DMS114 treated with DMSO at 0.1 percent for 48 hours (cell line): ENCODE measurements at regions not wholly inside any gene's neighbourhood (a gene's known extent, or its start where the extent isn't known, plus 50 kb on each side); places are given as distances from the start of the nearest gene placed in this dataset.
"Not testable (repeated sequence)": the region's sequence is repeated elsewhere in the genome, so short reads cannot be mapped to it uniquely, and the experiment has no call there.

Source experiments
- DNase-seq: peaks from one replicate; lab custom pipeline; 2025; ENCODE audit not compliant: unreplicated experiment; lab: John Stamatoyannopoulos, UW

DNA sequence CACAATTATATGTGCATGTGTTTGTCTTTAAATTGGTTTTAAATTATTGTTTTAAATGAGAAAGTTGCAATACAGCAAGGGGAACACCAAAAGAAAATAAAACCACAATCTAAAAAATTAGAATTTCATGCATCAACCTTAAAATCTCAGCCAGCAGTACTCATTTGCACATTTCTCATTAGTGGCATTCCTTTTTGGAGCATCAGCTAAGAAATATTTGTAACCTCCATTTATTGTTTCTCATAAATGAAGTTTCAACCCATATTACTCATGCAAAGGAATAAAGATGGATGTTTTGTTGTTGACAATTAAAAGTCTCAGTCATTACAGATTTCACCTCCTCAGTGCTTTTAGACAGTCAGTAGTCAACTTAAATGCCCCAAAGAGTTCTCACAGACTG is 160.1 kb downstream of the TBX15 start:
- no peak for DNase-seq

DNA sequence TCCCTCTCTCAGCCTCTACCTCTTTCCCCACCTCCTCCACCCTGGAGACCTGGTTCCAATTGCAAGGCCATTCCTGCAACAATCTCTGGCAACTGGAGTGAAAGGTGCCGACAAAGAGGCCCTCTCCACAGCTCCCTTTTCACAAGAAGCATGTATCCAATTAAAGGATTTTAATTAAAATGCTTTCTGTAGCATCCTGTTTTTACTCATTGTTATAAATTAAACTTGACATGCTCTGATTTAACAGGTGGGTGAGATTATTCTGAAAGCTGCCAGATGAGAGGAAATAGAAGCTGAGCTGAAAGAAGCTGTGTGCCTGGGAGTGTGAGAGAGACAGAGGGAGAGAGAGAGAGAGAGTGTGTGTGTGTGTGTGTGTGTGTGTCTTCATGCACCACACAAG is 160.5 kb downstream of the TBX15 start:
- no peak for DNase-seq

DNA sequence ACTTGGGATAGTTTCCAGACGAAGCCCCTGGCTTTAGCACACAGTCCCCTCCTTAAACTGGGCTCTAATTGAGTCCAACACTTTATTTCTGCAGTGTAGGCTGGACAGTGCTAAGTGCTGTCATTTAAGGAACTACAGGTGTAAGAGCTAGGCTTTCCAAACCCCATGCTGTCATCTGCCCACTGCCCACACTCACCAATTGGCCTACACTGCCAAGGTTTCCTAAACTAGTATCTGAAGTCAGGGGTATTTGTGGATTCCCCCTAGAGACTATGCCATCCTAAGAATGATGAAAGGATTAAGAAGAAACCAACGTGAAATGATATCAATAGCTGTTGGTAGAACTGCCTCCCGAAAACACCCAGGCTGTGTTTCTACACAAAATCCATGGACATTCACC is 160.9 kb downstream of the TBX15 start:
- no peak for DNase-seq

DNA sequence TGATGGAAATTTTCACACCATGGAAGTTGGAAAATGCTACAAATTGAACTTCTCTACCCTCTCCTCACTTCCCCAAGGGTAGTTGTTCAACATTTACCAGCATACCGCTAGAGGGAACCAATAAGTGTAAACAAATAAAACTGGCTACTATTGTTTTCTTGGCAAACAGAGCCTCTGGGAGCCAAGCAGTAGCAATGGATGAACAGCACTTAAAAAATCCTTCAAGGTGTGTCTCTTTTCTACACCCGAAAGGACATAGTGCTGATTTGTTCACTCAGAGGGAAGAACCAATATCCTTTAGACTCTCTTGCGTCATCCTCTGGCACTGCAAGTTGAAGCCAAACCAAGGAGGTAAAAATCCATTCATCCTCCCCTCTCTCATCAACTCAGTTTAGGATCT is 161.5 kb downstream of the TBX15 start:
- DNase-seq, result no peak

DNA sequence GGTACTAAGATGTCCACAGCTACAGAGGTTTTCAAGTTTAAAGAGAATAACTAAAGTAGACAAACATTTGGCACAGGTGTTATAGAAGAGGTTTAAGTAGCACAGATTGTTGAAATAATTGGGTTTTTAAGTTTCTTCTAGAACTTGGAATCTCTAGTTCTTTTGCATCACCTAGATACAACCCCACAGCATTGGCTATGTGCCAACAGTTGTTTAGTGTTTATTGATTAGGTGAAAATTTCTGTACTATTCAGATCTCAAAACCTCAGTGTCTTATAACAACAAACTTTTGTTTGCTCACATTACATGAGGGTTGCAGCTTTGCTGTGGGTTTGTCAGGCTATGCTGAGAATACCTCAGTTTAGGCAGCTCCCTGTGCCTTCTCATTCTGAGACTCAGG is 162.5 kb downstream of the TBX15 start:
- no peak for DNase-seq

DNA sequence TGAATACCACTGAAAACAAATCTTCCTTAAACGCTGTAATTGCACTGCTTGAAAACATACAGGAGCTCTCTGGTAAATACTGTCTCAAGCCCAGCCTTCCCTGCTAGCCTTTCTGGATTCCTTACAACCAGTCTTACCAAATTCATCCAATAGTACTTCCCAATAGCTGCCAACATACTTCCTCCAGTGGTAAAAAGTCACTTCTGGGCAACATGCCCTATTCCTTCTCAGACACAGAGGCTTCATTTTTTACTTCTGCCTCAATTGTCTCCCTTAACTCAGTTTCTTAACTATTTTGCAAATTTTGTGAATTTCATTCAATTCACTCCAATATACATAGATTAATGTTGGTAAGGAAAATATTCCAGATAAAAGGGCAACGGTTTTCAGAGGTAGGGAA is 166.3 kb downstream of the TBX15 start:
- no peak for DNase-seq

DNA sequence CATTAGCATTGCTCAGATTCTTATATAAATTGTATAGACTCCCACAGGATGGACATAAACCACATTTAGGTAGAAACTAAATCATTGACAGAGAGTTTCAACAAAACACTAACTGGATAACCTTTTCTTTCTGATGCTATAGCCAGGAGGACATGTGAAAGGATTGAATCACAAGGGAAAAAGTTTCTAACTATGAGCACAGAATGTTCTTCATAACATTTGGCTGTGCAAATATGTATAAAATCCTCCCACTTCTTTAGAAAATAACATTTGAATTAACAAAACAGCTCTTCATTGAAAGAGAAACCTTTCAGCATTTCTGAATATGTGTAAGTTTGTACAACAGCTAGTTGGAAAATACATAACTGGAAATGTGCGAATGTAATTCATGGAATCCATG is 167.3 kb downstream of the TBX15 start:
- no peak for DNase-seq

DNA sequence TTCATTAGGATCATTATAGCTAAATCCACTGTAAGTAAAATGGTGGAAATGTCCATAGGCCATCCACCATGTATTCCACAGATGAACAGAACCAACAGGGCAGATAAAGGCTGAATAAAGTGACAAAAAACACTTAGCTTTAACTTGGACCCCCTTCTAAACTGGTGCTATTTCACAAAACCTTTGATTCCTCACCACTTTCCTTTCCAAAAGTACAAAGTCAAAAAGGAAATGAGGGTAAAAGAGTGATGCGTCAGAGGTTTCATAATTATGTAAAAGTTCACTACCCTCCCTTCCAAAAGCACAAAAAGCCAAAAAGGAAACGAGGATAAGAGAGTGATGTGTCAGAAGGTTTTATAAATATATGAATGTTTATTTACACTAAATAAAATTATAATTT is 172.2 kb downstream of the TBX15 start:
- no peak for DNase-seq

DNA sequence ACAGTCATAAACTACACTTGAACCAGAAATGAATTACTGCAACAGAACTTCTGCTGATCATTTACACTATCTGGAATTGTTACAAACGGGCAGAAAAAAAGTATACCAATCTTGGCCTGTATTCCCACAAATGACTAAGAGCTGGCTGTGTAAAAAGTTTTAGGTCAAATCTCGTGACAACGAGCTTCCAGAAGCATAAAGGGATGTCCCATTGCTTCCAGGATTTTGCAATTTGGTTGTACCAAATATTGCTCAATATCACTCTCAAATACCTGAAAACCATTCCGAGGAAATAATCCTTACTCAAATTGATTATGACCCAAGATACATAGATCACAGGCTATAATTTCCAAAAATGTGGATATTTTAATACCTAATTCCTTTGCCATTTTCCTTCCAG is 175.6 kb downstream of the TBX15 start:
- DNase-seq, result no peak

DNA sequence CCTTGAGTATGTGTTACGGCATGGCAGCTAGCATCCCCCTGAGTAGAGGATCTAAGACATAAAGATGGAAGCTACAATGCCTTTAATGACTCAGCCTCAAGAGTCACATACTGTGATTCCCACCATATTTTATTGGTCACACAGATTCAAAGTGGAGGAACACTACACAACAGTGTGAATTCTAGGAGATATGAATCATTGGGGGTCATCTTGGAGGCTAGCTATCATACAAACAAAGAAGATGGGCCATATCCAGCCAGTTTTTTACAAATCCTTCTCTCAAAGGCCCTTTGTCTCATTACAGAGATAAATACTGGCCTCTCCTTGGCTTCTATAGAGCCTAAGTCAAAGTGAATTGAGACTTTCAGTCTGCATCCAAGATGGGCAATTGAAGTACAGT is 177.0 kb downstream of the TBX15 start:
- DNase-seq, result no peak

DNA sequence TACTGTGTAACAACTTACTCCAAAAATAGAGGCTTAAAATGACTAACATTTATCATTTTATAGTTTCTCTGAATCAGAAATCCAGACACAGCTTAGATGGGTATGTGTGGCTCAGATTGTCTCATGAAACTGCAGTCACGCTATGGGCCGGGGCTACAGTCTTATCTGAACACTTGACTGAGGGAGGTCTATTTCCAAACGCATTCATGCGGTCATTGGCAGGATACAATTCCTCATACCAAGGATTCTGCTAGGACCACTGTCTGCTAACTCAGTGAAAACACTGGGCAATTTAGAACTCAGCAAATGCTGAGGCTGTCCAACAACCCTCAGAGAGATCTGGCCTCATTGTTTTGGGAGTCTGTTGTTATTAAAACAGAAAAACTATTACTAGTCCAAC is 178.6 kb downstream of the TBX15 start:
- no peak for DNase-seq

DNA sequence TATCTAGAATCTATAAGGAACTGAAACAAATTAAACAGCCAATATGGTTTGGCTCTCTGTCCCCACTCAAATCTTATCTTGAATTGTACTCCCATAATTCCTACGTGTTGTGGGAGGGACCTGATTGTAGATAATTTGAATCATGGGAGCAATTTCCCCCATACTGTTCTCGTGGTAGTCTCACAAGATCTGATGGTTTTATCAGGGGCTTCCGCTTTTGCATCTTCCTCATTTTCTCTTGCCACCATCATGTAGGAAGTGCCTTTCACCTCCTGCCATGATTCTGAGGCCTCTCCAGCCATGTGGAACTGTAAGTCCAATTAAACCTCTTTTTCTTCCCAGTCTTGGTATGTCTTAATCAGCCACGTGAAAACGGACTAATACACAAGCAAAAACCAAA is 185.0 kb downstream of the TBX15 start:
- DNase-seq, result not testable (repeated sequence)

DNA sequence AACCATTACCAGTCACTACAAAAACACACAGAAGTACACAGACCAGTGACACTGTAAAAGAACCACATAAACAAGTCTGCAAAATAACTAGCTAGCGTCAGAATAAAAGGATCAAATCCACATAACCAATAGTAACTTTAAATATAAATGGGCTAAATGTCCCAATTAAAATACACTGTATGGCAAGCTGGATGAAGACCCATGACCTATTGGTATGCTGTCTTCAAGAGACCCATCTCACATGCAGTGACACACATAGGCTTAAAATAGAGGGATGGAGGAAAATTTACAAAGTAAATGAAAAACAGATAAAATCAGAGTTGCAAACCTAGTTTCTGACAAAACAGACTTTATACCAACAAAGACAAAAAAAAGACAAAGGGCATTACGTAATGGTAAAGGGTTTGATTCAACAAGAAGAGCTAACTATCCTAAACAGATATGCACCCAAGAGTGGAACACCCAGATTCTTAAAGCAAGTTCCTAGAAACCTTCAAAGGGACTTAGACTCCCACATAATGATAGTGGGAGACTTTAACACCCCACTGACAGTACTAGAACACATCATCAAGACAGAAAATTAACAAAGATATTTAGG is 196.9 kb downstream of the TBX15 start:
- DNase-seq, result no peak

DNA sequence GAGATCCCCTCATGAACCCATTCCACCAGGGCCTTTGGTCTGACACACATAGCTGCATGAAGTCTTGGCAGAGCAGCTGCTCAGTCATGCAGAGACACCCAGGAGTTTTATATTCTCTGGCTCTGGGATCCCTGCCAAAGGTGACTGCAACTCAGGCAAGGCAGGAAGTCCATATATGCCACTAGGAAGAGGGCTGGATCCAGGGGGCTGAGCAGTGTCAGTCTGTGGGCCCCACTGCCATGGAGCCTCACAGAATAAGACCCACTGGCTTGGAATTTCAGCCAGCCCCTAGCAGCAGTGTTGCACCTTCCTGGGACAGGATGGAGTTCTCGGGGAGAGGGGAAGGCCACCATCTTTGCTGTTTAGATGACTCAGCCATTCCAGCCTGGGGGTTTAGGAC is 199.7 kb downstream of the TBX15 start:
- no peak for DNase-seq

DNA sequence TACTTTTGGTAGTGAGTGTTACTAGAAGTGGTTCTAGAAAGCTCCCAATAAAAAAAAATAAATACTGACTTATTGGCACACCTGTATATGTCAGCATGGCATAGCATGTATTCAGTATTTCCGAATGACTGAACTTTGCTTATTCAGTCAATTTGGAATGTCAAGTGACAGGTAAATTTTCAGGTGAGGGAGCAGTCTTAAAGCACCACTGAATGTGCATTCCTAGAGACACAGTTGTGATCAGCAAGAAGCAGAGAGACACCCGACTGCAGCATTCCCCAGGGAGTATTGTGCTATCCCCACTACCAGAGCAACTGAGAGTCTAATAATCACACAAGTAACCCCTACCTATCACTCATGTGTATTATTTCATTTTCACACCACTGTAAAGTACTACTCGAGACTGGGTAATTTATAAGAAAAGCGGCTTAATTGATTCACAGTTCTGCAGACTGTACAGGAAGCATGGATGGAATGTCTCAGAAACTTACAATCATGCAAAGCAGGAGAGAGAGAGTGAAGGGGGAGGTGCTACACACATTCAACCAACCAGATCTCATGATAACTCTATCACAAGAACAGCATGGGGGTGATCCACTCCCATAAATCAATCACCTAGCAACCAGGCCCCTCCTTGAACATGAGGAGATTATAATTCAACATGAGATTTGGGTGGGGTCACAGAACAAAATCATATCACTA is 201.5 kb downstream of the TBX15 start:
- DNase-seq, result no peak

DNA sequence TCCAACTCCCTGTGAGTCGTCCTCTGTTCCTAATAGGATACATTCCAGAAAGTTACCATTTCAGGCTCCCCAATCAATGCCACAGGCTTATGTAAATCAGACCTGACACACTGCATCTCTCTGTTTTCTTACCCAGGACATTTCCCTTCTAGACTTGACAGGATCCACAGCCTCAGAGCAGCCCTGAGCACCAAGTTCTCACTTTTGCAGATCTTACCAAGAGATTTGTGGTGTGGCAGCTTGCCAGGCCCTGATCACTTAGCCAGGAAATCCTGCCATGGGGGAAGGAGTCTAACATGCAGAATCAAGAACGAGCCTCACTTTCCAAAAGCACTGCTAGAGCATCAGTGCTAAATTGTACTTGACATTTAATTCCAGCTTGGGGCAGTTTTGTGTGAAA is 202.9 kb downstream of the TBX15 start:
- no peak for DNase-seq

DNA sequence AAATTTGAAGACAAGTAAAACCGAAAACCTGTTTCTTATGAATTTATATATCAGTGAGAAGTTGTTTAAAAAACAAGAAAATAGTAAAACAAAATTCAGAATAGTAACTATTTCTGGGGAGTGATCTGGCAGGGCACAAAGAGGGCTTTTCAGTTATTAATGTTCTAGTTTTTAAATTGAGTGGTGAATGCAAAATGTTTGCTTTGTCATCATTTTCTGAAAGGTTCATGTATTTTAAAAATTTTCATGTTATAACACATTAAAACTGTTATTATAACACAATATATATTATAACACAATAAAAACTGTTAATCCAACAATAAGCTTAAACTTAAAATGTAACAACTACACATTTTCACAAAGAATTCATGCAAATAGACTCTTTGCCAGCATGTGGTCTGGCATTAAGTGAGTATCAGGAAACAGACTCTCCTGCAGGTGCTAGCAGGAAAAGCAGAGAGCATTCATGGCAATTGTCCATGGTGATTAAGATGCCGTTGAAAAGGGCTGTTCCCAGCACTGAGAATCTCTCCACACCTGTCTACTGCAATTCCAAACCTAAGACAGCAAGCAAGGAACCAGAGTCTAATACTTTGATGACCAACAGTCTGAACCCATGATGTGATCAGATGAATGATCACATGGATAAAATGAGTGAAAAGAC is 204.9 kb downstream of the TBX15 start:
- no peak for DNase-seq

DNA sequence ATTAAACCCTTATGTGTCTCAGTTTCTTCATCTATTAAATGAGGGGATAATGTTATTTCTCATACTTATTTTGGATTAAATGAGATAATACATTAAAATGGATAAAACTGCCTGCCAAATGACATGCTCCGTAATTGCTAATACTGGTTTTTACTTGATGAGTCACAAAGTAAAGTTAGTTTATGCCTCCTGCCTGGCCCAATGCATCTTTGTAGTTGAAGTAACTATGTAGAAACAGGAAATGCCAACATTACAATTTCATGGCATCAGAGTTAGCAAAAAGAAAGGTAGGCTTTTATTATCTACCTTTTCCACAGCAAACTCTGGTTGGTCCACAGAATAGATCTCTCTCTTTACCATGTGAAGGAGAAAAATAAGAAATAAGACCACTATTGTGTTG is 214.5 kb downstream of the TBX15 start:
- DNase-seq, result no peak

DNA sequence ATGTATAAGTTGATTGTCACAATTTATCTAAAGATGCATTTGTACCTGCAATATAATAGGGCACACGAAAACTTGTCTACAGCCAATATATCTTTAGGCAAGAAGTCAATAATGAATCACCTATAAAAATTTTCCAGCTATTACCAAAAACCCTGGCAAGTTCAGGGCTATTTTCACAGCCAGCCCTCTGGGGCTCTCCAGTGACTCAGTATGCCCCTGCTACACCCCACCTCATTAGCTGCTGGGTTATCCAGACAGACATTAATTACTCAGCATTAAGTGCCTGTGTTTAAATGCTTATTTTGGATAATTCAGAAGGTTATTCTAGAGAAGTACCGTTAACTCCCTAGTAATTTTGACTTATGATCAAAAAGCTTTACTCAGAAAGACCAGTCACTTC is 220.2 kb downstream of the TBX15 start:
- no peak for DNase-seq

DNA sequence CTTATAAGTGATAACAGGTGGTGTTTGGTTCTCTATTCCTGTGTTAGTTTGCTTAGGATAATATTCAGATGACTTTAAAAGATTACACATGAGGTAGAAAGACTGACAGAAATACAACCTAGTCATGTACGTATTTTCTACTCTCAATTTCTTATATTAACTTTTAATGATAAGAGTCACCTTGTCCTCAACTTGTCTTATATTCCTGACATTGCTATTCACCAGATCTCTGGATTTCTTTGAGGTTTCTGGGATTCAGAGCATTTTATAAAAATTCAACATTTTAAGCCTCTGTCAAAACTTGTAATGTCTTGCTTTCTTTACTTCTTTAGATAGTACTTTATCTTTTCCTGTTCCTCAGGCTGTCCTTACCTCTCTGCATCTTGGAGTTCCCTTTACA is 234.2 kb downstream of the TBX15 start:
- no peak for DNase-seq

DNA sequence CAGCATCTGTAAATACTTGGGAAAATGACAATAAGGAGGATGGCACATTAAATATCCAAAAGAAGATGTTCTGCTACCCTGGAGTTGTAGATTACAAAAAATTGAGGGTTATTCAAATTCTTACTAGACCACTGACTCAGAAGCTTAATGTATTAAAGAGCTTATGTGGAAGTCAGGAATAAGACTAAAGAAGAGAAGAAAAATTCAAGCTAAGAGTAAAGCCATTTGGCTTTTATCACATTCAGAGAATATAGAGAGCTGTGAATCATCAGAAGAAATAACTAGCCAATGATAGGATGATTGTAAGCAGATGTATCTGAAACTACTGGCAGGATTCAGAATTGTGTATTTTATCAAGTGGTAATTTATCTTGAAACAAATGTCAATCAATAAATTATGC is 237.0 kb downstream of the TBX15 start:
- no peak for DNase-seq

DNA sequence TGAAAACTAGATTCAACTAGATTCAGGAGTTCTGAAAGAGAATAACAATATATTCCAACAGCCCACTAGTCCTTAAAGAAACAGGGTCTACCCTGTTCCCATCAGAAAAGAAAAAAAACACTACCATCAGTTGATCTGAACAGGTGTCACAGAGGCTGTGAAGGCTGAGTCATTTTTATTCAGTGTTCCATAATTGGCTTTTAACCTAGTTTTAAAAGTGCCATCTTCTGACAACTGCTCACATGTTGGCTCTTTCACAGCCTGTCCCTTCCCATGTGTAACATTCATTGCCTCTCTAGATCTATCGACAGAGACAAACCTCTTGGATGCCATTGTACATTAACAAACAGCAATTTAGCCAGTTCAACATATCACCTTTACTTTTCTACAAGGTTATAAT is 243.7 kb downstream of the TBX15 start:
- DNase-seq, result no peak

DNA sequence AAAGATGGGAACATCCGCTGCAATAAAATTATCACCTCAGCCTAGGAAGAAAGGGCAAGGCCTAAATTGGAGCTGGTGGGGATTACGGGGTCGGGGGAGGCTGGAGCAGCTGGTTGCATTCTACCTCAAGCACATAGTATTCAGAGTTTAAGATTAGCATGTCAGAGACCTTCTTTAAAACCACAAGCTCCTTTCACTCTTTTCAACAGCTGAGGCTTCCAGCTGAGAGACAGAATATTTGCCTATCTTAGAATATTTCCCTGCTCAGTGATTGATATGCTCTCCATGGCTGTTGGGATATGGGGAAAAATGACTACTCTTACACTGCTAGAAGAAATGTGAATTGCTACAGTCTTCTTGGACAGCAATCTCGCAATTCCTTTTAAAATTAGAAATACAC is 248.6 kb downstream of the TBX15 start:
- DNase-seq, result no peak
